ENCODE measurements at regions not wholly inside any gene's neighbourhood (a gene's known extent, or its start where the extent isn't known, plus 50 kb on each side); places are given as distances from the start of the nearest gene placed in this dataset.
"Not testable (repeated sequence)": the region's sequence is repeated elsewhere in the genome, so short reads cannot be mapped to it uniquely, and the experiment has no call there.

DNA sequence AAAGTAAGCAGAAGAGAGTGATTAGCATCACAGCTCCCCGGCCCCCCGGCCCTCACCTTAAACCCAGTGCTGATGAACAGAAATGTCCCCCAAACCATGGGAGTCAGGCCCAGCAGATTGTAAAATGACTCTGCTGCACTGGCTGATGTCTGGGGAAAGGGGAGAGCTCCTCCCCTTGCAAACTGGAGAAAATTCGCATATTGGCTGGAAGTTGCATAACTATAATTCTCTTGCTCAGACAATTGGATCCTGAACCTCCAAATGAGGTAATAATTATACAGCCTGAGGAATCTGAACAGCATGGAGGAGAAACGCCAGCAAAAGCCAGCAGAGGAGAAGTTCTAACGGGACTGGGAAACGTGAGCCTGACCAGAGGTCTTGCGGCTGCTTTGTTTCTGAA, 109.7 kb downstream of the C16orf95 start:
- POLR2A ChIA-PET: no interaction called here
- CTCF ChIA-PET: no interaction called here

DNA sequence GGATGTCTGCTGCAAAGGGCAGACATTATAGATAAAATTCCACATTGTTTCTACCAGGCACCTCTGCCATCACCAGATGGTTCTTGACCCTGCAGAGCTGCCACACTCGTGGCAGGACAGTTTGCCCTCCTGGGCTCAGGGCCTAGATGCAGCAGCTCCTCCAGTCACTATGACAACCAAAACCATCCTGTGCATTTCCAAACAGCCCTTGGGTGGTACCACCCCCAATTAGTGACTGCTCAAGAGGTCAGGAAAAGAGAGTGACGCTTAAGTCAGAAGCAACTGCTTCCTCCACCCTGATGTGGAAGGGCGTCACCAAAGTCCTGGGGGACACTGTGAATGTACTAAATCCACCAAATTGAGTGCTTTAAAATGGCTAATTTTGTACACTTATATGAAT, 109.2 kb downstream of the C16orf95 start:
- CTCF ChIA-PET: no interaction called here
- POLR2A ChIA-PET: no interaction called here

DNA sequence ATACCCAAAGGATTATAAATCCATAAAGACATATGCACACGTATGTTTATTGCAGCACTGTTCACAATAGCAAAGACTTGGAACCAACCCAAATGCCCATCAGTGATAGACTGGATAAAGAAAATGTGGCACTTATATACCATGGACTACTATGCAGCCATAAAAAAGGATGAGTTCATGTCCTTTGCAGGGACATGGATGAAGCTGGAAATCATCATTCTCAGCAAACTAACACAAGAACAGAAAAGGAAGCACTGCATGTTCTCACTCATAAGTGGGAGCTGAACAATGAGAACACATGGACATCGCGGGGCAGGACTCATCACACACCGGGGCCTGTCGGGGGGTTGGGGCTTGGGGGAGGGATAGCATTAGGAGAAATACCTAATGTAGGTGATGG, 108.2 kb downstream of the C16orf95 start:
- POLR2A ChIA-PET, CTCF ChIA-PET: not testable (repeated sequence)

DNA sequence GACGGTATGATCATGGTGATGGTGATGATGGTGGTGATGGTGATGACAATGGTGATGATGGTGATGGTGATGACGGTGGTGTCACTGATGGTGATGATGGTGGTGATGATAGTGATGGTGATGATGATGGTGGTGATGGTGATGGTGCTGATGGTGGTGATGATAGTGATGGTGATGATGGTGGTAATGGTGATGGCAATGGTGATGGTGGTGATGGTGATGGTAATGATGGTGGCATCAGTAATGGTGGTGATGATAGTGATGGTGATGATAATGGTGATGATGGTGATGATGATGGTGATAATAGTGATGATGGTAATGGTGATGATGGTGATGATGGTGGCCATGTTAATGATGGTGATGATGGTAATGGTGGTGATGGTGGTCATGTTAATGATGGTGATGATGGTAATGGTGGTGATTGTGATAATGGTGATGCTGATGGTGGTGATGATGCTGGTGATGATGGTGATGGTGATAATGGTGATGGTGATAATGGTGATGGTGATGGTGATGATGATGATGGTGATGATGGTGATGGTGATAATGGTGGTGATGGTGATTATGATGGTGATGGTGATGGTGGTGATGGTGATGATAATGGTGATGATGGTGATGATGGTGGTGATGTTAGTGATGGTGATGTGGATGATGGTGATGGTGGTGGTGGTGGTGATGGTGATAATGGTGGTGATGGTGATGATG, 107.2 kb downstream of the C16orf95 start:
- POLR2A ChIA-PET: no interaction called here
- CTCF ChIA-PET: no interaction called here

DNA sequence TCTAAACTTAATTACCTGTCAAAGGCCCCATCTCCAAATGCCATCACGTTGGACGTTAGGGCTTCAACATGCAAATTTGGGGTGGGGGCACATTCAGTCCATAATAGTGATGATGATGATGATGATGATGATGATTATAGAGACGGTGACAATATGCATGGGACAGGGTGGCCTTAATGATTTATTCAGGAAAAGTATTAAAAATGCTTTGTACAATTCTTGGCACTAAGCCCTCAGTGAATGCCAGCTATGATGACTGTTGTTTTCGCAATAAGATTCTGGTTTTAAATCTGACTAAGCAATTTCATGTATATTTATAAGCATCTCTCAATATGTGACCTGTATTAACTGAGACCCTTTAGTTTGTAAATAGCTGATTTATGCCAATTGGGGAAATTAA, 106.3 kb downstream of the C16orf95 start:
- ChIA-PET POLR2A (no interaction called here), CTCF (no interaction called here)

DNA sequence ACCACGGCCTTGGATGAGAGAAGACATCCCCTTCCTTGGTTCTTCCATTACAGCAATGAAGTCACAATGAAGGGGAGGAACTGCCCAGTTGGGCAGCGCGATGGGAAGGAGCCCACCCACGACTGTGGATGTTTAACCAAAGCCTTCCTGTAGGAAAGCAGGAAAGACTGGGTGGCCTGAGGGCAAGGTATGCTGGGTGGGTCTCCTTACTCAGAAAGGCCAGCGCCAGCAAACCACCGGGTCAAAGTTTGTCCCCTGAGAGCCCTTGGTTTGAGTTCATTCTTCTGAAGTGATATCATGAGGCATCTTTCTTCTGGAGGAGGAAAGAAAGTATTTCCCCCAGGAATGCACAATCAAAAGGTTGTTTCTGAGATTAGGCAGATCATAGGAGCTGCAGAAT, 105.2 kb downstream of the C16orf95 start:
- ChIA-PET CTCF (no interaction called here), POLR2A (no interaction called here)

DNA sequence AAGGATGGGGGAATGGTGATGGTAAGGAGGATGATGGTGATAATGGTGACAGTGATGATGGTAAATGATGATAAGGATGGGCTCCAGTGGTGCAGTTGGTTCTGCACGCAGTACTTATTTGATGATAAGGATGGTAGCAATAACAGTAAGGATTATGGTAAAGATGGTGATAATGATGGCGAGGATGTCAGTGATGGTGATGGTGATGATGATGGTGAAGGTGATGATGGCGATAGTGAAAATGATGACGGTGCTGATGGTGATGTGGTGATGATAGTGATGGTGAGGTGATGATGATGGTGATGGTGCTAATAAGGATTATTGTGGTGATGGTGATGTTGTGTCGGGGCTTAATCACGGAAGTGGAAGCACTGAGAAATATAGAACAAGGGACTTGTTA, 103.7 kb downstream of the C16orf95 start:
- ChIA-PET POLR2A (no interaction called here), CTCF (no interaction called here)

DNA sequence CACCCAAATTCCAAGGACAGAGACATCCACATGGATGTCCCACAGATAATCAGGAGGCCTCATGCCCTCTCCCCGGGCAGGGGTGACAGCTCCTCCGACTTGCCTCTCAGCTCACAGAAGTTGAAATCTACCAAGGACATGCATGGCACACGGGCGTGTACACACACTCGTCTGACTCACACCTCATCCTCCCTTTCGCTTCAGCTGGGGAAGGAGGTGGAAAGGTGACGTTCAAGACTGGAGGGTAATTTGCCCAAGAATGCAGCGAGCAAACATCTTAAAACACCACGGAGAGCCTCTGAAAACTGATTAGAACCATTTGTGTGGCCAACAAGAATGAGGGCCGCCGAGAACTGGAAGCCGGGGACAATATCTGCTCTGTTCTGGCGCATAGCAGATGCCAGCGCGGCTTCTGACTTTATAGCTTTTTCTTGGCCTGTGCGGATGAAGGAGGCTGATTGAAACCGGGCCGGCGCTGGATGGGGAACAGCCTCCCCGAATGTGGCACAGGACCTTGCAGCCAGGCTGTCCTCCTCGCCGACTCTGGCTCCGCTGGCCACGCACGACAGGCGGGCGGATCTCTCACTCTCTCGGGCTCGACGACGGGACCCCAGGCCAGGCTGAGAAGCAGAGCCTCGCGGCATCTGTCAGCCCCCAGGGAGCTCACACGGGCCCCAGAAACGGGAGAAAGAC, 100.9 kb downstream of the C16orf95 start:
- ChIA-PET POLR2A (no interaction called here), CTCF (interaction anchor here (1.0 kb wide), 1 partner anchor 28 kb away, joined by 3 read pairs; no protein-coding TSS in a partner anchor)

DNA sequence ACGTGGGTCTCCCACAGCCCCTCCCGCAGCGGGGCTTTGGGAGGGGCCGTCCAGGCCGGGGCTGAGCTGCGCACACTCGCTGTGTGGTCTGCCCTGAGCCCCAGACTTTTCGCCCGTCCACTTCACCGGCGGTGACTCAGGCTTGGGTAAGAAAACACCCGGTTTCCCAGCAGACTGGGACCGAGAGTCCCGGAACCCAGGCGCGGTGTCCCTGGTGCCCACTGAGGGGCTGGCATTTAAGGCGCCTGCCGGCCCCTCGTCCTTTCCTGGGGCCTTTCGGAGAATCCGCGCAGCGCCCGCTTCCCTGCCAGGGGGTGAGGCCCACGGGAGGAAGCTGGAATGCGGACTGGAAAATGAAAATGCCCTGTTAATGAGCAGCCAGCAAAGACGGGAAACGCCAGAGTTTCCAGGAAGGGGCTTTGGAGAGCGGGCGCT, 100.3 kb downstream of the C16orf95 start:
- ChIA-PET POLR2A (no interaction called here), CTCF (interaction anchor here (1.0 kb wide), 1 partner anchor 27 kb away, joined by 3 read pairs; no protein-coding TSS in a partner anchor)

DNA sequence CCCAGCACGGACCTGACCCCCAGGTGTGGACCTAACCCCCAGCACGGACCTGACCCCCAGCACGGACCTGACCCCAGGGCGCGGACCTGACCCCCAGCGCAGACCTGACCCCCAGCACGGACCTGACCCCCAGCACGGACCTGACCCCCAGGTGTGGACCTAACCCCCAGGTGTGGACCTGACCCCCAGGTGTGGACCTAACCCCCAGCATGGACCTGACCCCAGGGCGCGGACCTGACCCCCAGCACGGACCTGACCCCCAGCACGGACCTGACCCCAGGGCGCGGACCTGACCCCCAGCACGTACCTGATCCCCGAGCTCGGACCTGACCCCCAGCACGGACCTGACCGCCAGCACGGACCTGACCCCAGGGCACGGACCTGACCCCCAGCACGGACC, 99.4 kb downstream of the C16orf95 start:
- CTCF ChIA-PET, POLR2A ChIA-PET: not testable (repeated sequence)

DNA sequence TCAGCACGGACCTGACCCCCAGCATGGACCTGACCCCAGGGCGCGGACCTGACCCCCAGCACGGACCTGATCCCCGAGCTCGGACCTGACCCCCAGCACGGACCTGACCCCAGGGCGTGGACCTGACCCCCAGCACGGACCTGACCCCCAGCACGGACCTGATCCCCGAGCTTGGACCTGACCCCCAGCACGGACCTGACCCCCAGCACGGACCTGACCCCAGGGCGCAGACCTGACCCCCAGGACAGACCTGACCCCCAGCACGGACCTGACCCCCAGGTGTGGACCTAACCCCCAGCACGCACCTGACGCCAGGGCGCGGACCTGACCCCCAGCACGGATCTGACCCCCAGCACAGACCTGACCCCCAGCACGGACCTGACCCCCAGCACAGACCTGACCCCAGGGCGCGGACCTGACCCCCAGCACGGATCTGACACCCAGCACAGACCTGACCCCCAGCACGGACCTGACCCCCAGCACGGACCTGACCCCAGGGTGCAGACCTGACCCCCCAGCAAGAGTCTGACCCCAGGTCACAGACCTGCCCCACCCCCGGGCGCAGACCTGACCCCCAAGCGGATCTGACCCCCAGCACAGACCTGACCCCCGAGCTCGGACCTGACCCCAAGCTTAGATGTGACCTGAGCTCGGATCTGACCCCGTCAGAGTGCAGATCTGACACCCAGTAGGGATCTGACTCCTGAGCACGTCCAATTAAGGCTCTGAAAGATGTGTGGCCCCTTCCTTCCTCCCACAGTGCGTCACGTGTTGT, 98.7 kb downstream of the C16orf95 start:
- POLR2A ChIA-PET: no interaction called here
- CTCF ChIA-PET: no interaction called here

DNA sequence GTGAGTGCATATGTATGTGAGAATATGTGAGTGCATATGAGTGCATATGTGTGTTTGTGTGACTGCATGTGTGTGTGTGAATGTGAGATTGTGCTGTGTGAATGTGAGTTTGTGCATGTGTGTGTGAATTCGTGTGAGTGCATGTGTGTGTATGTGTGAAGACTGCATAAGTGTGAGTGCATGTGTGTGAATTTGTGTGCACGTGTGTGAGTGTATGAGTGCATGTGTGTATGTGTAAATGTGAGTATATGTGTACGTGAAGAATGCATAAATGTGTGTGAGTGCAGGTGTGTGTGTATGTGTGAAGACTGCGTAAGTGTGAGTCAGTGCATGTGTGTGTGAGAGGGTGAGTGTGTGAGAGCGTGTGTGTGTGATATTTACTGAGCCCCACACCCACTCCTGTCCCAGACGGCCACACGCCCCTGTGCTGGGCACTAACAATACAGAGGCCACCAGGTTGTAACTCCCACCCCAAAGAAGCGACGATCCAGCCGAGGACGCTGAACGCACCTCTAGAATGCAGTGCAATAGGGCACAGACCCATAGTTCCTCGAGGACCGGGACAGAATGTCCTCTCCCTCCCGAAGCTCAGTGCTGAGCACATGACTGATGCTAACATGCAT, 97.8 kb downstream of the C16orf95 start:
- POLR2A ChIA-PET: no interaction called here
- CTCF ChIA-PET: no interaction called here

DNA sequence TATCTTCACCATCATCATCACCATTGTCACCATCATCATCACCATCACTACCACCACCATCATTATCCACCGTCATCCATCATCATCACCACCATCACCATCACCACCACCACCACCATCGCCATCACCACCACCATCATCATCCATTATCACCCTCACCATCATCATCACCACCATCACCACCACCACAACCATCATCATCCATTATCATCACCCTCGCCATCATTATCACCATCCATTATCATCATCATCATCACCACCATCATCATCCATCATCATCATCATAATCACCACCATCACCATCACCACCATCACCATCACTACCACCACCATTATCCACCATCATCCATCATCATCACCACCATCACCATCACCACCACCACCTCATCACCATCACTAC, 95.6 kb downstream of the C16orf95 start:
- ChIA-PET CTCF (no interaction called here), POLR2A (no interaction called here)

DNA sequence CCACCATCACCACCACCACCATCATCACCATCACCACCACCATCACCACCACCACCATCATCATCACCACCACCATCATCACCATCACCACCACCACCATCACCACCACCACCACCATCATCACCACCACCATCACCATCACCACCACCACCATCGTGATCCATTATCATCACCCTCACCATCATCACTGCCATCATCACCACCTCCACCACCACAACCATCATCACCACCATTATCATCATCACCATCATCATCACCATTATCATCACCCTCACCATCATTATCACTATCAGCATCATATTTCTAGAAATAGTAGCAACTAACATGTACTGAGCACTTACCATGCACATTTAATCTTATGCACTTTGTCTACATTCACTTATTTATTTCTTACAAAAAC, 94.9 kb downstream of the C16orf95 start:
- ChIA-PET POLR2A (no interaction called here), CTCF (no interaction called here)

DNA sequence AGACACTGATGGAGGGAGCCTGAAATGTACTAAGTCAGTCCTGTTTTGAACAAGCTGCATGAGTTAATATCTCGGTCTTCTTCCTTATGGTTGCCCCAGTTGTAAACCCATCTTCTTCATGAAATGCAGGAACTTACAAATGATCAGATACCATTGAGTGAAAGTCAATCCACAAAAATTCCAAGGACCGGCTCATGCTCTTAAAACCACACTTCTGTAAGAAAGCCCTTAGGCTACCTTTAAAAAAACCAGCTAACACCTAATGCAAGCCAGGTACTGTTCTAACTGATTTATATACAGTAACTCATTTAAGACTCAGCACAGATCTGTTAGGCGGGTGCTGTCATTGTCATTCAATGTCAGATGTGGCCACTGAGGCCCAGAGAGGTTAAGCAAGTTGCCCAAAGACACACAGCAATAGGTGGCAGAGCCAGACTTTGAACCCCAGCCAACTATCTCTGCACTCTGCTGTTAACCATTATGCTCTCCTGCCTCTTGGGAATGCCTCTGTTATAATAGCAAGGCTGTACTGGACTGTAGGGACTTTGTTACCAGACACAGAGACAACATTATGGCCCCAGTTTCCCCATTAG, 93.4 kb downstream of the C16orf95 start:
- ChIA-PET POLR2A (no interaction called here), CTCF (no interaction called here)

DNA sequence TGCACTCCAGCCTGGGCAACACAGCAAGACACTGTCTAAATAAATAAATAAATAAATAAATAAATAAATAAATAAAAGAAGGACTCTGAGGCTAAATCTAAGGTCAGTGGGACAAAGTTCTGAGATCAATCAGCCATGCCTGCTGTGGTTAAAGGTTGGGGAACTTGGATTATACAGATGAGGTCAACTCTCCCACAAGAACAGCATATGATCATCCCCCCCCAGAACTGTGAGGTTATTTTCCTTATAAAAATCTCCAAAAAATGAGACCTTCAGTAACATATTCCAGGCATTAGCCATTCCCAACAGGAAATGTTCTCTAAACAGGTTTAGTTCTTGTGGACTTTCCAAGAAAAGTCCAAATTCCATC, 90.3 kb downstream of the C16orf95 start:
- CTCF ChIA-PET: no interaction called here
- POLR2A ChIA-PET: no interaction called here

DNA sequence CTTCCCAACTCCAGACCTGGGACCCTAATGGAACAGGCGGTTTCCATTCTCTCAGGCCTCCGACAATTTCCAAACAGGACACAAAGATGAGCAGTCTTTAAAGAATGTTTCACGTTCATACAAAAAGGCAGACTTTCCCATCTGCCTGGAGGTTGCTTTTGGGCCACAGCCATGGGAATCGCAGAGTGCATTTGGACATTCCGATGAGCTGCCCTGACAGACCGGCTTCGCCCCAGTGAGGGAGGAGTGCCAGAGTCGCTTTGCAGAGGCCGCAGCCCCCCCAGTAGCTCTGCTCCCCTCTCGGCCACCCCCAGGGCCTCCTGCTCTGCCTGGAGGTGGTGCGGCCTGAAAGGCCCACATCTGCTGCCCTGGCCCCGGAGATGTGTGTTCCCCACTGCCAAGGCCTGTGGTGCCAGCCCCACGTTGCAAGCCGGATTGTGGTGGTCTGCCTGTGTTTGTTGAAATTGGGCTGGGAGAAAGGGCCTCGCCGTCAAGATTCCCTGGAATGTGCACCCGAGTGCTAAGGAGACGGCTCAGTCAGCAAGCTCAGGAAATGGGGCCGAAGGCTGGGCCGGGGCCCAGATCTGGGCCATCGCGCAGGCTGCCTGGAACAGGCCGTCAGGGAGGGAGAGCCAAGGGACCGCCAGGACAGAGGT, 89.8 kb downstream of the C16orf95 start:
- CTCF ChIA-PET: no interaction called here
- POLR2A ChIA-PET: no interaction called here

DNA sequence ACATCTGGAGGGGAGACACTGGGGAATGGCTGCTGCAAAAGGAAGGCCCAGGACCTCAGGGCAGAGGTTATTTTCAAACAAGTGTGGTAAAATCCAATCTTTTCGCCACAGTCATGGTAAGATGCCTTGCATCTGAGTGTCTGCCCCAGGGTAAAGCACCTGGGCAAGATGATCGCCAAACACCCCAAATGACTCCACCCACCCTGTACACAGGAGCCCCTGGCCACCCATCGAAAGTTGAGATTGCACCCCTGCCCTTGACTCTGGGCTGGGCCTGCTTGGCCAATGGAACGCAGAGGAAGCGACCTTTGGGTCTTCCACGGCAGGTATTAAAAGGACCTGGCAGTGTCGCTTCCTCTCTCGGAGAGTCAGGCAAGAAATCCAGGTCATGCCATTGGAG, 88.8 kb downstream of the C16orf95 start:
- POLR2A ChIA-PET: no interaction called here

DNA sequence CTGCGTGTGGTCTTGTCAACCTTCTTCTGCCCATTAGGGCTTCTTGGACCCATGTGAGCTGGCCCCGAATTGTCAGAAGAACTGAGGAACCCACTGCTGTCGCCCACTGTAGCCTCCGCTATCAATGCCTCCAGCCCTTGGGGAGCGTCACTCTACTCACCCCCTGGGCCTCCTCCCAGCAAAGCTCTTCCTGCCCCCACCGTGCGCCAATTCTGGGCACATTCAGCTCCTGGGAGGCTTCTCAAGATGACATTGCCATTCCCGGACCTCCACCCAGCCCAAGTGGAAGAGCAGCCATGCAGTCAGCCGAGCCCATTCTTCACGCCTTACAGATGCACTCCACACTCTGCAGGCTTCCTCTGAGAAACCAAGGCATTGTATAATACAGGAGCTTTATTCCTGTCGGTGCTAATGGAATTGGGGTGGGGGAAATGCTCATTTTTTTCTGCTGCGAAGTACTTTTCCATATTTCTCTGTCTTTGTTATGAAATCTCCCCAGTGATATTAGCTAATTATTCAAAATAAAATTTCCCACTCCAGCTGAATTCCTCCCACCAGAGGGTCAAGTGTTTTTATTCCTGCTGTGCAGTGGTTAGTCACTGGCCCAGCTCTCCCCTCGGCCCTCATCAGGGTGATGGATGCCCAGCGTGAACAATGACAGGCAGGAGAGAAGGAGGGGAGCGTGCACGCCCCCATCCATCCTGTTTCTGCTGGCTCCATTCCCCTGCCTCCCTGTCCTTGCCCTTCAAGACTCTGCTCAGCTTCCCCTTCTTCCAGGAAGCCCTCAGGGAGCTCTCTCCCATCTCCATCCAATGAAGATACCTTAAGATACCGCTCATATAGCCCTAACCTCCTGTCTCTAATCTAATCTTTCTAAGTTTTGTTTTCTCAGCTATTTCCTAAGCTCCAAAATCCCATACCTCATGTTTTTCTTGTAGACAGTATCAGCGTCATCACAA, 87.7 kb downstream of the C16orf95 start:
- CTCF ChIA-PET: no interaction called here

More for the DNA sequence above, 88.8 kb downstream of the C16orf95 start:
- CTCF ChIA-PET: no interaction called here

More for the DNA sequence above, 87.7 kb downstream of the C16orf95 start:
- POLR2A ChIA-PET: no interaction called here
